Fibroblast of skin of left quadriceps (primary cell): ENCODE measurements at regions not wholly inside any gene's neighbourhood (a gene's known extent, or its start where the extent isn't known, plus 50 kb on each side); places are given as distances from the start of the nearest gene placed in this dataset.
A peak's percentile ranks its signal among the peaks of the same experiment; 100 is the strongest.
"Not testable (repeated sequence)": the region's sequence is repeated elsewhere in the genome, so short reads cannot be mapped to it uniquely, and the experiment has no call there.

ENCODE experiments used
- DNase-seq, 2 experiments: peaks; one replicate each; pipeline ENCODE4 v3.0.0-alpha.2; 2013; ENCODE audit warnings: low read depth in 2 of 2

DNA sequence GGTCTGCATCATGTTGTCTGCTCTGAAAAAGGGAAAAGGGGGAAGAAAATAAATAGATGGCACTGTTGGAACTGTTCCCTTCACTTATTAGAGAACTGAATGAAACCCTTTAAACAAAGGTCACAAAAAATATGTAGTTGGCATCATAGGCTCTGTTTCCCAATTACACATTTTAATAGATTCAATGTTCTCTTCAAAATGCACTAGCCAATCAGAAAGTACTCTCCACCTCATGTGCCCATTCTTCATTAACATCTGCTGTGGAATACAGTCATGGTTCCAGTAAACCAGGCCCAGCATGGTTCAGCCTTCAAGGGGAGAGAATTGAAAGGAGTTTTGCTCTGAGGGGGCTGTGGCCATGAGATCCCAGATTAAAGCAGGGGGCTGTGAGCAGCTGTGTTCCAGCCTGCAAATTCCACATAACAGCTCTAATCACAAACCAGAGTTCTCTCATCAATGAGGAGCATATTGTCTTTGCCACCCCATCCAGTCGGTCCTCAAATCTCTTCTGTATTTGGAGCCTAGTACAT is 165.9 kb upstream of the CREB1 start:
- no peak for DNase-seq

DNA sequence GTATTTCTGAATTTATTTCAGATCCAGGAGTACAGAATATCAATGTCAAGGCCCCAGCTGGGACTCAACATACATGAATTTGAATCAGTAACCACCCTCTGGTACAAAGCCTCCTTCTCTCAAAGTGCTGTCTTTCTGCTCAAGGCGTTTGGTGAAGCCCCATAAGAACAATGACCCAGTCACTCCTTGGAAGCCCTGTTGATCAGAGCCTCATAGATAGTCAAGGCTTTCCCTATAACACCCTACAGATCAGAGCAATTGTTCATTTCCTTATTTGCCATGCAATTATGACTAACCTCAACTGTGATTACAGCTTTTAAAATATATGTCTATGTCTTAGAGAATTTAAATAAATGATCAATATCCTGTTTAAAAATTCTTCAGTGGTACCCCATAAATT is 159.1 kb upstream of the CREB1 start:
- no peak for DNase-seq

DNA sequence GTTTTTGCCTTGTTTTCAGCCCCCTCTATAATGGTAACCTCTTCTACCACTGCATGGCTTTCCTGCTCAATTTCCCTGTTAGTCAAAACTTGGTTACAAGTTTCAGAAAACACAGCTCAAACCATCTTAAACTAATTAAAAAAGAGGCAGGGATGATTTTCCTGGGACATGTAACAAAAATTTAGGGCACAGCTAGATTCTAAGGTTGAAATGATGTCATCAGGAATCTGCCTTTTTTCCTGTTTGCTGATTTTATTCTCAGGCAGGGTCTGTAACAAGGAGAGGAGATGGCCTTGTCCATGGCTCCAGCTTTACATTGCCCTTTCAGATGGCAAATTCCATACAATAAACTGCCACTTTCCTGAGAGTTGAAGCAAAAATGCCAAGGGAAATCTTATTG is 157.9 kb upstream of the CREB1 start:
- DNase-seq, result no peak

DNA sequence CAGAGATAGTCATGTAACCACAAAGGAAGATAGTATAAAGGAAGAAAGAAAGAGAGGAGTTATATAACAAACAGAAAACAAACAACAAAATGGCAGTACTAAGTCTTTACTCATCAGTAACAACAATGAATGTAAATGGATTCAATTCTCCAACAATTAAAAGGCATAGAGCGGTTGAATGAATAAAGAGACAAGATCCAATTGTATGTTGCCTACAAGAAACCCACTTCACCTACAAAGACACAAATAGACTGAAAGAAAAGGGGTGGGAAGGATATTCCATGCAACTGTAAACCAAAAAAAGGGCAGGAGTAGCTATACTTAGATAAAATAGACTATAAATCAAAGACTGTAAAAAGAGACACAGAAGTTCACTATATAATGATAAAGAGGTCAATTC is 157.3 kb upstream of the CREB1 start:
- DNase-seq, result no peak

DNA sequence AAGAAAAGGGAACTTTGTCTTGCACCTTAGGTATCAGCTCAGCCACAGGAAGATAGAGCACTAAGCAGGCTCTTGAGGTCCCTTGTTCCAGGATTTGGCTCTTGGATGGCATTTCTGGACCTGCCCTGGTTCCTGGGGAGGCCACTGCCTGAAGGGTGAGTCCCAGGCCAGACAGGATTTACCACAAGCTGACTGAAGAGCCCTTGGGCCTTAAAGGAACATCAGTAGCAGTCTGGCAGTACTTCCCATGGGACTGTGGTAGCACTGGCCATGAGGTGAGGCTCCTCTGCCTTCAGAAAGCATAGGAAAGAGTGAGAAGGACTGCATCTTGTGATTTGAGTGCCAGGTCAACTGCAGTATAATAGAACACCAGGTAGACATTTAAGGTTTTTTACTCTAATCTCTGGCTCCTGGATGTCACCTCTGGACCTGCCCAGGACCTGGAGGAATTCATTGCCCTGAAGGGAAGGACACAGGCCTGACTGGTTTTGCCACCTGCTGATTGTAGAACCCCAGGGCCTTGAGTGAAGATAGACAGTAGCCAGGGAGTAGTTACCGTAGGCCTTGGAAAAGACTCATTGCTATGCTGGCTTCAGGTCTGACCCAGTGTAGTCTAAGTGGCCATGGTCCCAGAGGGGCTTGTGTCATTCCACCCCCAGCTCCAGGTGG is 154.4 kb upstream of the CREB1 start:
- no peak for DNase-seq

DNA sequence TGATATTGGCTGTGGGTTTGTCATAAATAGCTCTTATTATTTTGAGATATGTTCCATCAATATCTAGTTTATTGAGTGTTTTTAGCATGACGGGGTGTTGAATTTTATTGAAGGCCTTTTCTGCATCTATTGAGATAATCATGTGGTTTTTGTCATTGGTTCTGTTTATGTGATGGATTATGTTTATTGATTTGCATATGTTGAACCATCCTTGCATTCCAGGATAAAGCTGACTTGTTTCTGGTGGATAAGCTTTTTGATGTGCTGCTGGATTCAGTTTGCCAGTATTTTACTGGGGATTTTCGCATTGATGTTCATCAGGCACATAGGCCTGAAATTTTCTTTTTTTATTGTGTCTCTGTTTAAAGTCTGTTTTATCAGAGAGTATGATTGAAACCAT is 151.1 kb upstream of the CREB1 start:
- DNase-seq, result not testable (repeated sequence)

DNA sequence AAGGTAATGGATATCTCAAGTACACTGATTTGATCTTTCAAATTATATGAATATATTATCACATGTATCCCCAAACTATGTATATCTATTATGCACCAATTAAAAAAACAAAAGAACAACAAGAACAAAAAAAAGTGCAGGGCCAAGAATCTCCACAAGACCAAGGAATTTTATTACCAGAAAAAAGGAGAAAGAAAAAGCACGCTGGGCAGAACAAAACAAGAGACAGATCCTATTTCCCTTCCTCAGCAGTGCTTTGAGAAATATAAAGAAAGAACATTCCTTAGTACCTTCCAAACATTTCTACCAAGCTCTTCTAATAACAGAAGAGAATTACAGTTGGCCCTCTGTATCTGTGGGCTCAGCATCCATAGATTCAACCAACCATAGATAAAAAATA is 144.7 kb upstream of the CREB1 start:
- no peak for DNase-seq

DNA sequence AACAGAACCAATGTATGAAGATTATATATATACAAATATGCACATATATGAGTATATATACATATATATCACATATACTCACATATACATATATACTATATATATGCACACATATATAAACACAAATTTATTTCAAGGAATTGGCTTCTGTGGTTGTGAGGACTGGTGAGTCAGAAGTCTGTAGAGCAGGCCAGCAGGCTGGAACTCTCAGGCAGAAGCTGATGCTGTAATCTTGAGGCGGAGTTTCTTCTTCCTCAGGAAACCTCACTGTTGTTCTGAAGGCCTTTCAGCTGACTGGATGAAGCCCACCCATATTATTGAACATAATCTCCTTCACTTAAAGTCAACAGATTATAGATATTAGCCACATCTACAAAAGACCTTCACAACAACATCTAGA is 143.9 kb upstream of the CREB1 start:
- peak in 1 of 2 experiments; percentile 47 for DNase-seq

DNA sequence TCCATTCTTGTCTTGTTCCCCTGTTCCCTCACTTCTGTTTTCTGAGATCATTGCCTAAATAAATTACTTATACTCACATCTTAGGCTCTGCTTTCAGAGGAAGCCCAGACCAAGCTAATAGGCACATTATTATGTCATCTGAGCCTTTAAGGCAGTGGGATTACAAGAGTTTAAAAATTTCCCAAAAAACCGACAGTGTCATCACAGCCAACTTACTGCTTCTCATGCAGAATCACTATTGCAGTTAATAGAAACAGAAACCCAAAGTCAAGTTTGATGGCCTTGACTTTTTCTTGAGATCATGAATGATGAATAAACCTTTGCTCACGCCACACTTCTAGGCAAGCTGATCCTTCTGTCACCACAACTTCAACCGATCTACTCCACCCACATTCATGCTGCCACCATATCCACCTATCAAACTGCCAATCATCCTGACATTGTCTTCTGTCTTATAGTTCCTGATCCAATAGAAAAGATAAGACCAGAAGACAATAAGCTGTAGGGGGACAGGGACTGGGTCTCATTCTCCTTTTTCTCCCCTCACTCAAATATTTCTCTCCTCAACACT is 142.7 kb upstream of the CREB1 start:
- DNase-seq, result no peak

DNA sequence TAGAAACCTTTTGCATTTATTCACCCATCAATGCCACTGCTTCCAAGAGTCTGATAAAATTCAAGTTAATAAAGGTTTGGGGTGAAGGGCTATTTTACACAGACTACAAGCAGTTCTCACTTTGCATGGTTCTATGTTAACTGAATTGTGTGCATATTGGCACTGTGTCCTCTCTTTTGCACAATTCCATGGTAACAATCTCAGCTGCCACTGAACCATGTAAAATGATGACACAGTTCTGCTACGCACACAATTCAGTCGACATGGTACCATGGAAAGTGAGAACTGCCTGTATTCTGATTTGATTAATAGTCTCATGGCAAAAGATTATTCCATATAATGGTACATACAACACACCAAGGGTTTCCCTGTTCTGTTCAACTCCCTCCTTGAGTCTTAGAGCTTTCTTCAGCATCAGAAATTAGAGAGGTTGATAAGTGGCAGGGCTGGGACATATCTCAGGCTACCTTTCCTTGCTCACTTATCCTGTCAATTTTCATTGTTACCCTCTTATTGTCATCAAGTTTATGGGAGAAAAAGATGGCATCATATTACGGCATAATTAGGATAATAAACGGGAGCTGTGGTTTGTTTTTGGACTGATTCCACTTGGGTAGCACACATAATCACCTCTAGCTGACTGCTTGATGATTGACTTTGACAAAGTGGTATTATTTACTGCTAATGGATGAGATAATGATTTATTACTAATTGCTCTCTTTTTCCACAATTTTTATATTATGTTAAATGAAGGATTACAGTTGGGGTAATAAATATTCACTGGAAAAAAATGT is 139.3 kb upstream of the CREB1 start:
- DNase-seq, result no peak

DNA sequence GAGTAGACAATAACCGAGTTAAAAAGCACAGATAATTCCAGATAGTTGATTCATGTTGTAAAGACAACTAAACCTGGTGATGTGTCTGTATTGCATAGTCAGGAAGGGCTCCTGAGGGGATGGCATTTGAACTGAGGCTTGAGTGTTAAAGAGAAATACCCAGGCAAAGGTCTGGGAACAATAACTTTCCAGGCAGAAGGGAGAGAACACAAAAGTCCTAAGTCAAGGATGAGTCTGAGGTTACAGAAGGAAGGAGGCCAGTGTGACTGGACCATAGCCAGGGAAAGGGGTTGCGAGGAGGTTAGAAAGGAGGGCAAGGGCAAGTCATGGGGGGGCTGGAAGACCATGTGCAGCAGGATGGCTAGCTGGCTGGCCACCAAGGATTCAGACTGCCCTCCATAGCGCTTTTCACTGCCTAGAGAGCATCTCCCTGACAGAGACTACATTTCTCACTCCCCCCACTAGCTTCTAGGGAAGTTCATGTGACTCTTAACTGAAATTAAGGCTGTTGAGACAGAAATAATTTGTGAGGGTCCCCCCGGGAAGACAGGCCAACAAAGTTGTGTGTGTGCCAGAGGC is 135.5 kb upstream of the CREB1 start:
- no peak for DNase-seq

DNA sequence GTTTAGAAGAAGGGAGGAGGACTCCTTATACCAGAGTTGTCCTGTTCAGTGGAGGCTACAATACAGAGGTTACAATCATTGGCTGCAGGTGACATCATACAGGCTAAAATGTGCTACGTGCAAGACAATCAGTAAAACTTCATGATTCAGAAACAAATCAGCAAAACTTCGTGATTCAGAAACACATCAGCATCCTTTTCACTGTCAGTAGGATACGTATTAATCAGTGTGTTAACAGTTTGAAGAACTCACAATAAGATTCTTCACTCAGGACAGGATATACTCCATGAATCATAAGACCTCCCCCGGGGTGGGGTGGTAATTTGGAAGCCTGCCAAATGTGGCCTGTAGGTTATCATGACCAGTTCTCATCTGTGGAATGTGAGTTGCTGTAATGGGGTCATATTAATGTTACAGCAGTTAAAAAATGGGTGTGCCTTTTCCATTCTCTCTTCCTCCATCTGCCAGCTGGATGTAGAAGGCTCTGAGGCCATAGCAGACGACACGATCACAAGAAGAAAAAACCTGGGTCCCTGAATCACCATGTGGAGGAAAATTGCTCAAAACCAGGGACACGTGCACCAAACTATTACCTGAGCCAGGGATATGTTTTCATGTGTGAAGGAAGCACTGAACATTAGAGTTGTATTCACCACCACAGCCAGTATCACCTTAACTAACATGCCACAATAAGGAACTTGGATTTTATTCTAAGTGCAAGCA is 134.8 kb upstream of the CREB1 start:
- peak; percentile 98 for DNase-seq

DNA sequence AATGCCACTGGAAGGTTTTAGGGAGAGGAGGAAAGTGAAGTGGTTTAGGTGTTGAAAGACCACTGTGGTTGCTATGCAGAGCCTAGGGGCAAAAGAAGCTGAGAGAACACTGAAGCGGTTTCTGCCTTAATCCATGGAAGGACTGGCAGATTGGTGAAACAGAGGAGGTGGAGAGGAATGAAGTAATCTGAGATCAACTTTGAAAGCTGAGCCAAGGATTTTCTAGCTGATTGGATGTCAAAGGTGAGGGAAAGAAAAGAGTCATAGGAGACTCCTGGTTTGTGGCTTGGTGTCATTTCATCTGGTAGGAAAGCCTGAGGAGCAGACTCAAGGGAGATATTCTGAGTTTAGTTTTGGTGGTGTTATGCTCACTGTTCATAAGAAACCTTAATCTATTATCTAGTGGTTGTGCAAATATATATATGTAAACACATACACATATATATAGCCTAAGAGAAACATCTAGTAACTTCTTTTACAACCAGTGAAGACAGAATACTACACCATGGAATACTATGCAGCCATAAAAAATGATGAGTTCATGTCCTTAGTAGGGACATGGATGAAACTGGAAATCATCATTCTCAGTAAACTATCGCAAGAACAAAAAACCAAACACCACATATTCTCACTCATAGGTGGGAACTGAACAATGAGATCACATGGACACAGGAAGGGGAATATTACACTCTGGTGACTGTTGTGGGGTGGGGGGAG is 134.1 kb upstream of the CREB1 start:
- no peak for DNase-seq

DNA sequence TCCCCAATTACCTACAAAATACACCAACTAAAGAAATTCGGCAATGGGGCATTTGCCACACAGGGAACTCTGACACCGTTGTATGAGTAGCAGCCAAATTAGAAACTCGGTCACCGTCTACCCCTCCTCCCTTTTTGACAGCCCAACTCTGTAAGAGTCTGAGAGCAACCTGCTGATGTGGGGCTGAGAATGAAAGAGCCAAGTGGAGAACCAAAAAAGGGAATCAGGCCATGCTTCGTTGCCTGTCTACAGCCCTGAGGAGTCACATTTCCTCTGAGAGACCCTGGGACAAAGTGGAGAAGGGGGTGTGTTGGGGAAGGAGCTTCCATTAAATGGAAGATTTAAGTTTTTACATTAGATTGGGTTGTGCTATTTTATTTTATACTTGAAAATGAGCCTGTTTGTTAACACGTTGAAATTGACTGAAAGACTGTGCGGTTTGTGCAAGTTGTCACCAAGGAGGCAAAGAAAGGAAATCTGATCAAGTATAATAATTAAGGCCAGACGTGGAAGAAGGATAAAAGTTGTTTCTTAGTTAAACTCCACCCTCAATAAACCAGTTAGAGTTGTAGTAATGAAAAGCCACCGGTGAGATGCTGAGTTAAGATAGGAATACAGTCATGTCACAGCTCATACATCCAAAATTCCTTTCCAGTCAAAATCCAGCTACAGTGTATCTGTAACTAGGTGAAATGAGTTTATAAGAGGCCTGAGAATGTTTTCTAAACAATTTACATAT is 131.7 kb upstream of the CREB1 start:
- DNase-seq, result peak in 1 of 2 experiments; percentile 15

DNA sequence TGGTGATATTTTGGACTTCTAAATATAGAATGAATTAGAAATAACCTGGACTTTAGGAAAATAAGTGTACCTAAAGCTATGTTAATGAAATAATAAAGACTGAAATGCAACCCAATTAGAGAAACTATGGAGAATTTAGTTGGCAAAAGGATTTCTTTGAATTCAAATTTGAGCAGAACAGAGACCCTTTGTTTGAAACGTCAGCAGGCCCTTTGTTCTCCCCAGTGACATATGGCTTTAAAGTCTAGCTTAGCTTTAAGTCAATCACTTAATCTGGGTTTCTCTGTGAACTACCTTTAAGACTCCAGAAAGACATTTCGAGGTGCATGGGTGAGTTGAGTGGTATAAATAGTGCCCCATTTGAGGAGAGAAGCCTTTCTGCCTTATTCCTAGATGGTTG is 130.5 kb upstream of the CREB1 start:
- no peak for DNase-seq

DNA sequence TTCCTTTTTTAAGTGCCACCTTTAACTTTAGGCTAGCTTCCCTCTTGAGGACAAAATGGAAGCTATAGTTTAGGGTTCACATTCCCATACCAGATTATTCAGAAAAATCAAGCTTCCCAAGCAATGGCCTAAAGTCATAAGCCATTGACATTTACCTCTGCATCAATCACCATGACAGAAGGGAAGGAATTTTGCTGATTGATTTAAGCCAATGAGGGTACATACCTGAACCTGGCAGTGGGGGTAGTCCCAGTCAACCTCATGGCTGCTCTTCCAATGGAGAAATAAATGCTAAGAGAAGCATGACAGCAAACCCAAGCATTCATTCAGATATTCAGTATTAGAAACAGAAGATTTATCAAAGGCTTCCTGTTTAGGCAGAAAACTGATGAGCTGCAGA is 128.4 kb upstream of the CREB1 start:
- no peak for DNase-seq

DNA sequence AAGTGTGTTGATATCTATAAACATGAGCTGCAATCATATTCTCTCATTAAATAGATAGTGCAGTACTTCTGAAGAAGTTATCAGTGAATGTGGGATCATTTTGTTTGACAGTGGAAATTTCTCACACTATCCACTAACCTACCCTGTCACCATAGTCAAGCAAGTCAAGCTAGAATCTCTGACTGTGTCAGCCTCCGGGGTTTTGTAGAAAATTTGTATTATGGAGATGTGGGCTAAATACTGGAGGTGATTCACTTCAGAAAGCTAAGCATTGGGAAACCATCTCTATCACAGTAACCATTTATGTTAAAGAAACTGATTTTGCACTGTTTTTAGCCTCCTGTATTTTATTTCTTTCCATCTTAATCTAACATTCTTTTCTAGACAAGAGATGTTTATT is 126.6 kb upstream of the CREB1 start:
- DNase-seq, result no peak

DNA sequence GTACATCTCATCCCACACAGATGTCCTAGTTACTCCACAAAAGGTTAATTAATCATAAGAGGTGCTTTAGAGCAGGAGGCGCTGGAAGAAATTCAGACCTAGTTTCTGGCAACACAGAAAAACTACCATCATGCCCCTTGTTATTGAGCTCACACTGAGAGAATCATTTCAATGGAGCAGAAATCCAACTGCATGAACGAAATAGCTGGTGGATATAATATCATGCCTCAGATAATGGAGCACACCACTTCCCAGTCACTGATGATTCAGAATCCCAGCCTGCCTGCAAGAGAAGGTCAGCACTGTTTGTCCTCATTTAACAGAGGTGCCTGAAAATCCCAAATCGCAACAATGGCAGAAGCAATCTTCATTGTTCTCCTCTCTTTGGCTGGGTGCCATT is 125.8 kb upstream of the CREB1 start:
- DNase-seq, result no peak

DNA sequence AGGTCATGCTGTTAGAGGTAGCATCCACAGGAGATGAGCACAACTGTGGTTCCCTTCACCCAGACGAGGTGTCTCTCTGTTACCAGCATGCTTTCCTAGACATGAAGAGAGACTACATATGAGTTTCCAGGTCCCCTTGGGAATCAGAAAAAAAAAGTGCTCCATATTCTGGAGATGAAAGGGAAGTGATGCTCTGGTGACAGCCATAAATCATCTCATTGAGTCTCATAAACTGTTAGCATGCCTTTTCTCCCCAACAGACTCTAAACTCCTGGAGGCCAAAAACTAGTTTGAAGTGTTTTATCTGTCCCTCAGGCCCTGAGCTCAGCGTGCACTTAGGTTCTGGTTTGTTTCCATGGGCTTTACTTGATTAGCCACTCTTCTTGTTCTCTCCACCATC is 124.6 kb upstream of the CREB1 start:
- DNase-seq, result no peak

DNA sequence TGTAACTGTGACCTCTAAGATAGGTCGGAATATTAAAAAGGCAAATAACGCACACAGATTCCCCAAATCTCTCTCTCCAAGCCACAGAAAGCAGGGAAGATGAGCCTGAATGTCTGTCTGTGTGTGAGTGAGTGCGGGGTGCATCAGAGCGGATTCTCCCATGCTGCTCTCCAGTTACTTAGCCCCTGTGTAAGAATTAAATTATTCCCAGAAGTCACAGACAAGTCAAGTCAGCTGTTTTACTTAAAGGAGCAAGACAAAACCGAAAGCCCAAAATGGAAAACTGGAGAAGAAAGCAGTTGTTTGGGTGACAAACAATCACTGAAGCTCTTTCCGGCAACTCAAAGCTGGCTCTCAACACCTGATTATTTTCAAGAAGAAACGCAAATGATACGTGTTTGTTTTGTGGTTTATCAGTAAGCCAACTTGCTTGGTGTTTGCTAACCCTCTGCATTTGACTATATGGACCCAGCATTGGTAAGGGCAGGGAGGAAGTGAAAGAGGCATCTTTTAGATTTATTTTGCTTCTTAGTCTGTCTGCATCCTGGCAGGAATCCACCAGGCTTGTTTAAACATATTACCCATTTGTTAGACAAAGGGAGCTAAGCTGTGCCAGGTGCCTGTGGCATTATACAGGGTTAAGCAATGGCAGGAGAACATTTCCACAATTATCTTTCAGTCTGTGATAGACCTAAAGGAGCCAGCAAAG is 121.5 kb upstream of the CREB1 start:
- no peak for DNase-seq
